ENCODE measurements at regions not wholly inside any gene's neighbourhood (a gene's known extent, or its start where the extent isn't known, plus 50 kb on each side); places are given as distances from the start of the nearest gene placed in this dataset.

- DNase-seq (ENCODE audit: low read depth in 1 of 2, low spot score in 1 of 2), result no peak
- in situ Hi-C loops (cut with HindIII; ENCODE audit: low pct_unique_long_range_greater_than_20kb, low sequenced_read_pairs), result no loop called here
- no peak for TF ChIP-seq JUND (IDR thresholded peaks at IDR 0.05; ENCODE audit: low read depth)
These were observed 414.1 kb downstream of the CTTN start for GRCh38 chr11:70812472-70812871.

DNA sequence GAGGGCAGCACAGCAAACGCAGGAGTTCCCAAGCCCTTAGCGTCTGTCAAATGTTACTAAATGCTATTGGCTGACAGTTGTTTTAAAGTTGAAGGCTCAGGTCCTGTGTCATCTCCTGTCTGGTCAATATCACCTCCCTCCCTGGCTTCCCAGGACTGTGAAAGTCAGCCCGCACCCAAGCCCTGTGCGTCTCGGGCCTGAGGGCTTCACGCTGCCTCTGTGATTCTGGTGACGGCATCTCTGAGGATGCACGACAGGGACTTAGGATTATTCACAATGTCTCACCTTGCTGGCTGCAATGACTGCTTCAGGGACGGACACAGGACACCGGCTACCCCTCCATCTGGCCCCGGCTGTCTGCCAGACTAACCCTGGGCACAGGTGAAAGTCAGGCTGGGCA lies 415.3 kb downstream of the CTTN start:
- no peak for TF ChIP-seq JUND (IDR thresholded peaks at IDR 0.05; ENCODE audit: low read depth)
- in situ Hi-C loops (cut with HindIII; ENCODE audit: low pct_unique_long_range_greater_than_20kb, low sequenced_read_pairs), result no loop called here
- DNase-seq (ENCODE audit: low read depth in 1 of 2, low spot score in 1 of 2), result no peak

DNA sequence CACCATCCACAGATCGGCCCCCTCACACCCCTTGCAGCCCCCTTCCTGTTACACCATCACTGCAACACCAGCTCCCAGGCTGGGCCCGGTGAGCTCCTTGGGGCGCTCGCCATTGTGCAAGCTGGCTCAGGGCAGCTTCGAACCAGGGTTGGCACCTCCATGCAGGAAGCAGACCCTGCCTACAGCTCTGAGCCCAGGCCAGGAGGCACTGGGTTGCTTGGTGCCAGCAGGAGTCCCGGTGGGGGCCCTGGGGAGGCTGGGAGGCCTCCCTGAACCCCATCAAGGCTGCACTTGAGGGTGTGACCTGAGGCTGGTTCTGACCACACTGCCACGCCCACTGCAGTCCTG lies 417.1 kb downstream of the CTTN start:
- in situ Hi-C loops (cut with HindIII; ENCODE audit: low pct_unique_long_range_greater_than_20kb, low sequenced_read_pairs), result no loop called here
- TF ChIP-seq JUND (IDR thresholded peaks at IDR 0.05; ENCODE audit: low read depth), result no peak

DNA sequence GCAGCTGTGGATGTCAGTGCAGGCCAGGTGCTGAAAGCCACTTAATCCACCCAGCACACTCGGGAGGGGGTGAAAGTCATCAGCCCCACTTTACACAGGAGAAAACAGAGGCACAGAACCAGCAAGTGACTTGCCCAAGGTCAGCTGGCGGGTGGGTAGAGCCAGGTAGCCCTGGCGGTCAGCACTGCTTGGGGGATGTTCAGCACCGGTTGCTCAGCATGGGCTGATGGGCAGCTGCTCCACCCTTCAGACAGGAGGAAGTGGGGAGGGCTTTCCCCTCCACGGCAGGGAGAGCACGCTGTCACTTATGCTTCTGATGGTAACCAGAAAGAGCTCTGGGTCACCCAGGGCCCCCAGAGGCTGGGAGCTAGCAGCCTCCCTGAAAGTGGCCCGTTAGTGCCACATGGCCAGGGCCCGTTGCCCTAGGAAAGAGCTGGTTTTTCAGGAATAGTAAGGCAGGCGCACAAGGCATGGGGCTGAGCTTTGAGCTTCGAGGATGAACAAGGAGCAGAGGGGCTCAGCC lies 417.9 kb downstream of the CTTN start:
- DNase-seq (ENCODE audit: low read depth in 1 of 2, low spot score in 1 of 2), result peak; percentile 41 to 50
- TF ChIP-seq JUND (IDR thresholded peaks at IDR 0.05; ENCODE audit: low read depth), result no peak
- in situ Hi-C loops (cut with HindIII; ENCODE audit: low pct_unique_long_range_greater_than_20kb, low sequenced_read_pairs), result no loop called here

More for the DNA sequence above, 417.1 kb downstream of the CTTN start:
- no peak for DNase-seq (ENCODE audit: low read depth in 1 of 2, low spot score in 1 of 2)

DNA sequence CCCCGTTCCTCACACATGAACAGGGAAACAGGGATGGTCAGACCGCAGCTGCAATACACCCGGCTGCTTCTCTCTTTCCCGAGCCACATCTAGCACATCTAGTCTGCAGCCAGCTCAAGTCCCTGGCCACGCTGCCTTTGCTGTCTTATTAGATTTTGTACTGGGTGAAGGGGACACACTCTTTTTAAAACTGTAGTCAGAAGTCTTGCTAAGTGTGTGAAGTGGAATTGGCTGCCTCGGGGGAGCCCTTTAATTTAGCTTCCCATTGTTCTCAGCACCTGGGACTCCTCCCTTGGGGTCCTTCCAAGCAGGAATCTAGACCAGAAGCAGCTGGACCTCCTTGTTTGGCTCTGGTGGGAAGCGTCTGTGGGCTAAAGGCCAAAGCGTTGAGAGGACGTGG lies 420.0 kb downstream of the CTTN start:
- no peak for TF ChIP-seq JUND (IDR thresholded peaks at IDR 0.05; ENCODE audit: low read depth)
- in situ Hi-C loops (cut with HindIII; ENCODE audit: low pct_unique_long_range_greater_than_20kb, low sequenced_read_pairs), result no loop called here
- no peak for DNase-seq (ENCODE audit: low read depth in 1 of 2, low spot score in 1 of 2)

- no peak for TF ChIP-seq JUND (IDR thresholded peaks at IDR 0.05; ENCODE audit: low read depth)
- DNase-seq (ENCODE audit: low read depth in 1 of 2, low spot score in 1 of 2), result no peak
- in situ Hi-C loops (cut with HindIII; ENCODE audit: low pct_unique_long_range_greater_than_20kb, low sequenced_read_pairs), result no loop called here
These were observed 420.7 kb downstream of the CTTN start for GRCh38 chr11:70819022-70819421.

- no peak for TF ChIP-seq JUND (IDR thresholded peaks at IDR 0.05; ENCODE audit: low read depth)
- in situ Hi-C loops (cut with HindIII; ENCODE audit: low pct_unique_long_range_greater_than_20kb, low sequenced_read_pairs), result no loop called here
- no peak for DNase-seq (ENCODE audit: low read depth in 1 of 2, low spot score in 1 of 2)
These were observed 422.0 kb downstream of the CTTN start for GRCh38 chr11:70820311-70820710.

- in situ Hi-C loops (cut with HindIII; ENCODE audit: low pct_unique_long_range_greater_than_20kb, low sequenced_read_pairs), result no loop called here
- DNase-seq (ENCODE audit: low read depth in 1 of 2, low spot score in 1 of 2), result no peak
- no peak for TF ChIP-seq JUND (IDR thresholded peaks at IDR 0.05; ENCODE audit: low read depth)
These were observed 422.4 kb downstream of the CTTN start for GRCh38 chr11:70820712-70821111.

GRCh38 chr11:70823771-70824170 lies 425.4 kb downstream of the CTTN start:
- no peak for DNase-seq (ENCODE audit: low read depth in 1 of 2, low spot score in 1 of 2)
- TF ChIP-seq JUND (IDR thresholded peaks at IDR 0.05; ENCODE audit: low read depth), result no peak
- in situ Hi-C loops (cut with HindIII; ENCODE audit: low pct_unique_long_range_greater_than_20kb, low sequenced_read_pairs), result no loop called here

DNA sequence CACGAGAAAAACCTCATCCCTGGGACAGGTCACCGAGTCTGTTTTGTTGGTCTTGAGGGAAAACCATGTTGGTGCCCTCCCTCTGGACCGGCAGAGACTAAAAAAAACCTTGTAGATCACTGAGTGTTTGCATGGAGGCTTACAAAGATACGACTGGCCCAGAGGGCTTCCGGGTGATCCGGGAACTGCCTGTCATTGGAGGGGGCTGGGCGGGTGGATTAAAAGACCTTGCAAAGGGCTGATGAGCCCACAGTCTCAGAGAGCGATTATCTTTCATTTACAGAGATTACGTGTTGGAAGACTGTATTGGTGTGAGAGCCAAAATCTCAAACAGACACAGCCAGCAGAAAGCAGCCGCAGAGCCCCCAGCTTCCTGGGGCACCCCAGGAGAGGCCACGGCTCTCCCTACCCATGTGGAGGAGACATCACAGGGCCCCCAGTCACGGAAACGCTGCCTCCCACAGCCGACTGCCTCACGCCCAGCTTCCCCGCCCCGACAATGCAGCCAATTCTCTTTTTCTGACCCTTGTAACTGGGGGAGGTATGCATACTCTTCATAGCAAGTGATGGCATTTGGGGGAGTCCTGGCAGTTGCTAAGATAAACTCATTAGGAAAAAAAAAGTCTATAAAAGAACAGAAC lies 426.4 kb downstream of the CTTN start:
- no peak for DNase-seq (ENCODE audit: low read depth in 1 of 2, low spot score in 1 of 2)
- no peak for TF ChIP-seq JUND (IDR thresholded peaks at IDR 0.05; ENCODE audit: low read depth)
- in situ Hi-C loops (cut with HindIII; ENCODE audit: low pct_unique_long_range_greater_than_20kb, low sequenced_read_pairs), result no loop called here

GRCh38 chr11:70825893-70826540 lies 426.4 kb downstream of the SHANK2 start:
- TF ChIP-seq JUND (IDR thresholded peaks at IDR 0.05; ENCODE audit: low read depth), result no peak
- in situ Hi-C loops (cut with HindIII; ENCODE audit: low pct_unique_long_range_greater_than_20kb, low sequenced_read_pairs), result no loop called here
- no peak for DNase-seq (ENCODE audit: low read depth in 1 of 2, low spot score in 1 of 2)

GRCh38 chr11:70826541-70827335 lies 425.6 kb downstream of the SHANK2 start:
- TF ChIP-seq JUND (IDR thresholded peaks at IDR 0.05; ENCODE audit: low read depth), result no peak
- in situ Hi-C loops (cut with HindIII; ENCODE audit: low pct_unique_long_range_greater_than_20kb, low sequenced_read_pairs), result no loop called here
- no peak for DNase-seq (ENCODE audit: low read depth in 1 of 2, low spot score in 1 of 2)

DNA sequence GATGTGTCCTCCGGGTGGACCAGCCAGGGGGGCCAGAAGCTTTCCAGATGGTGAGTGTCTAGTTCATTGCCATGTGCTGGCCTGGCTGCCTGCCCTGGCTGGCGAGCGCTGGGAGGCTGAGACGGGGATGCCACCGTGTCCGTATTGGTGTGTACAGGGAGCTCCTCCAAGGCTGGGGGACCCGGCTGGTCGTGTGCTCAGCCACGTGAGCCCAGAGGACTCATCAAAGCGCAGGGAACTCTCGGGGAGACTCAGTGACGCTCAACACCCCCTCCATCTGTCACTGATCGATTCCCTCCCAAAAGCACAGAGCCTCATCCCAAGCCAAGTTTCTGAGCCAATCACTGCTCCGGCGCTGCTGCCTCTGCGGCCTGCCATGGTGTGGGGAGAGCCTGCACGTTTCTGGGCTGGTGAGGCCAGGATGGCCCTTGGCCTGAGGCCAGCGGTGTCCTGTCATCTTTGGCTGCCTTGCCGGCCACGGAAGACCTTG lies 423.7 kb downstream of the SHANK2 start:
- no peak for DNase-seq (ENCODE audit: low read depth in 1 of 2, low spot score in 1 of 2)
- in situ Hi-C loops (cut with HindIII; ENCODE audit: low pct_unique_long_range_greater_than_20kb, low sequenced_read_pairs), result no loop called here
- no peak for TF ChIP-seq JUND (IDR thresholded peaks at IDR 0.05; ENCODE audit: low read depth)
